T-helper 2 cell (primary cell): ENCODE measurements at regions not wholly inside any gene's neighbourhood (a gene's known extent, or its start where the extent isn't known, plus 50 kb on each side); places are given as distances from the start of the nearest gene placed in this dataset.

Source experiments
- DNase-seq, 5 experiments: peaks; one replicate each; pipeline versions ENCODE4 v3.0.0 to v3.0.0-alpha.2; 2012 to 2022

- no peak for DNase-seq
These were observed 452.5 kb downstream of the MCTP2 start for GRCh38 chr15:94683902-94684301.

GRCh38 chr15:94691169-94691568 is 459.8 kb downstream of the MCTP2 start:
- DNase-seq = no peak

GRCh38 chr15:94692710-94693109 is 461.3 kb downstream of the MCTP2 start:
- DNase-seq = no peak

GRCh38 chr15:94700211-94700610 is 468.9 kb downstream of the MCTP2 start:
- no peak for DNase-seq

- no peak for DNase-seq
These were observed 470.1 kb downstream of the MCTP2 start for GRCh38 chr15:94701281-94701985.

GRCh38 chr15:94703596-94703995 is 472.2 kb downstream of the MCTP2 start:
- DNase-seq = no peak

- DNase-seq = no peak
These were observed 473.1 kb downstream of the MCTP2 start for GRCh38 chr15:94704421-94704820.

GRCh38 chr15:94704946-94705345 is 473.6 kb downstream of the MCTP2 start:
- DNase-seq = no peak

- DNase-seq = no peak
These were observed 478.0 kb downstream of the MCTP2 start for GRCh38 chr15:94709319-94709718.

- no peak for DNase-seq
These were observed 490.8 kb downstream of the MCTP2 start for GRCh38 chr15:94722024-94722636.

GRCh38 chr15:94723801-94724200 is 492.4 kb downstream of the MCTP2 start:
- no peak for DNase-seq

- no peak for DNase-seq
These were observed 499.9 kb downstream of the MCTP2 start for GRCh38 chr15:94731286-94731685.

GRCh38 chr15:94734460-94734859 is 503.1 kb downstream of the MCTP2 start:
- no peak for DNase-seq

GRCh38 chr15:94736236-94736635 is 504.9 kb downstream of the MCTP2 start:
- no peak for DNase-seq

GRCh38 chr15:94739639-94740038 is 508.3 kb downstream of the MCTP2 start:
- no peak for DNase-seq

GRCh38 chr15:94740469-94740868 is 509.1 kb downstream of the MCTP2 start:
- DNase-seq = no peak

- DNase-seq = no peak
These were observed 512.3 kb downstream of the MCTP2 start for GRCh38 chr15:94743668-94744067.

- DNase-seq = no peak
These were observed 512.9 kb downstream of the MCTP2 start for GRCh38 chr15:94744080-94744793.

- no peak for DNase-seq
These were observed 514.0 kb downstream of the MCTP2 start for GRCh38 chr15:94745371-94745770.

- no peak for DNase-seq
These were observed 516.1 kb downstream of the MCTP2 start for GRCh38 chr15:94747510-94747909.

GRCh38 chr15:94749811-94750617 is 518.7 kb downstream of the MCTP2 start:
- no peak for DNase-seq

- DNase-seq = no peak
These were observed 529.0 kb downstream of the MCTP2 start for GRCh38 chr15:94760348-94760747.

- DNase-seq = no peak
These were observed 530.2 kb downstream of the MCTP2 start for GRCh38 chr15:94761574-94761973.
